ENCODE measurements at regions not wholly inside any gene's neighbourhood (a gene's known extent, or its start where the extent isn't known, plus 50 kb on each side); places are given as distances from the start of the nearest gene placed in this dataset.

GRCh38 chr13:112213467-112214255 lies 146.7 kb downstream of the SOX1 start:
- Histone ChIP-seq H3K4me1 (replicated peaks; ENCODE audit: insufficient read depth) (no peaks in the 10 kb centered on the region), H2AFZ (no peak overlapping the region), H3K27me3 (ENCODE audit: insufficient read depth, low read depth) (peaks cover 85% of the 10 kb centered on the region), H3K4me3 (no peak overlapping the region), H3F3A (ENCODE audit: insufficient read depth, low read depth) (no peaks in the 10 kb centered on the region), H3K9me2 (ENCODE audit: insufficient read depth) (no peaks in the 10 kb centered on the region), H4K20me1 (ENCODE audit: insufficient read depth) (peaks cover 3% of the 10 kb centered on the region), H3K9me3 (ENCODE audit: insufficient read depth, low read depth) (no peaks in the 10 kb centered on the region), H3K36me3 (ENCODE audit: low read depth) (no peaks in the 10 kb centered on the region), H3K27ac (no peak overlapping the region), H3K79me2 (ENCODE audit: low read depth) (no peaks in the 10 kb centered on the region), H3K4me2 (no peak overlapping the region)
- no TSS peak for BruUV-seq (replicated peaks)
- TF ChIP-seq, protein P1, sequence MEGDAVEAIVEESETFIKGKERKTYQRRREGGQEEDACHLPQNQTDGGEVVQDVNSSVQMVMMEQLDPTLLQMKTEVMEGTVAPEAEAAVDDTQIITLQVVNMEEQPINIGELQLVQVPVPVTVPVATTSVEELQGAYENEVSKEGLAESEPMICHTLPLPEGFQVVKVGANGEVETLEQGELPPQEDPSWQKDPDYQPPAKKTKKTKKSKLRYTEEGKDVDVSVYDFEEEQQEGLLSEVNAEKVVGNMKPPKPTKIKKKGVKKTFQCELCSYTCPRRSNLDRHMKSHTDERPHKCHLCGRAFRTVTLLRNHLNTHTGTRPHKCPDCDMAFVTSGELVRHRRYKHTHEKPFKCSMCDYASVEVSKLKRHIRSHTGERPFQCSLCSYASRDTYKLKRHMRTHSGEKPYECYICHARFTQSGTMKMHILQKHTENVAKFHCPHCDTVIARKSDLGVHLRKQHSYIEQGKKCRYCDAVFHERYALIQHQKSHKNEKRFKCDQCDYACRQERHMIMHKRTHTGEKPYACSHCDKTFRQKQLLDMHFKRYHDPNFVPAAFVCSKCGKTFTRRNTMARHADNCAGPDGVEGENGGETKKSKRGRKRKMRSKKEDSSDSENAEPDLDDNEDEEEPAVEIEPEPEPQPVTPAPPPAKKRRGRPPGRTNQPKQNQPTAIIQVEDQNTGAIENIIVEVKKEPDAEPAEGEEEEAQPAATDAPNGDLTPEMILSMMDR (conservative IDR thresholded peaks at IDR 0.05) = no peak
- CTCF ChIA-PET = no interaction called here
- intact Hi-C loops (cut with micrococcal nuclease; ENCODE audit: unreplicated experiment) = no loop called here
- POLR2A ChIA-PET (ENCODE audit: unreplicated experiment) = no interaction called here
- DNase-seq = peak in 1 of 2 experiments; percentile 33

DNA sequence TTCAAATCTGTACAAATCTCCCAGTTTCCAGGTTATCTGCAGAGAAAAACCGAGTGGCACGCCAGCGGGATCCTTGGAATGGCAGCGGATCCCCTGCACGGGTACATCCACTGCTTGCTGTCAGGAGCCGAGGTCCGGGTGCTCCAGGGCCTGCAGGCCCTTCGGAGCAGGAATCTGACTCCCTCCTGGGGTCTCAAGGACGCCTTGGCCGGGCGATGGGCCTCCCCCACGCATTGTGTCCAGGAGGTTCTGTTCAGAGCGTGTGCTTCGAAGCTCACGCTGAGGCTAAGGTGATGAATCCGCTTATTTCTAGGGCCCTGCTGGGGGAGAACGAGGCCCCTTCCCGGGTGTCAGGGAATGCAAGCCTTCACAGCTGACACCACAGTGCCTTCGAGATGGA lies 148.9 kb downstream of the SOX1 start:
- Histone ChIP-seq H3F3A (ENCODE audit: insufficient read depth, low read depth) (no peaks in the 10 kb centered on the region), H3K9me2 (ENCODE audit: insufficient read depth) (no peaks in the 10 kb centered on the region), H3K36me3 (ENCODE audit: low read depth) (no peaks in the 10 kb centered on the region), H4K20me1 (ENCODE audit: insufficient read depth) (peaks cover 3% of the 10 kb centered on the region), H3K9me3 (ENCODE audit: insufficient read depth, low read depth) (no peaks in the 10 kb centered on the region), H3K27me3 (ENCODE audit: insufficient read depth, low read depth) (peaks cover 91% of the 10 kb centered on the region), H3K4me1 (replicated peaks; ENCODE audit: insufficient read depth) (no peaks in the 10 kb centered on the region), H3K27ac (no peak overlapping the region), H3K79me2 (ENCODE audit: low read depth) (no peaks in the 10 kb centered on the region), H2AFZ (no peak overlapping the region), H3K4me3 (no peak overlapping the region), H3K4me2 (no peak overlapping the region)
- CTCF ChIA-PET = no interaction called here
- peak in 1 of 2 experiments; percentile 17 for DNase-seq
- no TSS peak for BruUV-seq (replicated peaks)
- POLR2A ChIA-PET (ENCODE audit: unreplicated experiment) = no interaction called here
- intact Hi-C loops (cut with micrococcal nuclease; ENCODE audit: unreplicated experiment) = no loop called here
- no peak for TF ChIP-seq EZH2 (IDR thresholded peaks at IDR 0.05; ENCODE audit: low read depth)
- TF ChIP-seq, protein P1 (conservative IDR thresholded peaks at IDR 0.05) = no peak

- H3K79me2 ChIP-seq (ENCODE audit: low read depth) = no peaks in the 10 kb centered on the region
- no peak overlapping the region for H3K4me2 ChIP-seq
- TF ChIP-seq EZH2 (IDR thresholded peaks at IDR 0.05; ENCODE audit: low read depth) = no peak
- TF ChIP-seq, protein P1 (conservative IDR thresholded peaks at IDR 0.05) = no peak
- no peaks in the 10 kb centered on the region for H3F3A ChIP-seq (ENCODE audit: insufficient read depth, low read depth)
- H3K4me3 ChIP-seq = no peak overlapping the region
- H3K9me3 ChIP-seq (ENCODE audit: insufficient read depth, low read depth) = no peaks in the 10 kb centered on the region
- POLR2A ChIA-PET (ENCODE audit: unreplicated experiment) = no interaction called here
- H3K27me3 ChIP-seq (ENCODE audit: insufficient read depth, low read depth) = peaks cover 84% of the 10 kb centered on the region
- no peaks in the 10 kb centered on the region for H3K36me3 ChIP-seq (ENCODE audit: low read depth)
- no peaks in the 10 kb centered on the region for H3K9me2 ChIP-seq (ENCODE audit: insufficient read depth)
- DNase-seq = peak in 1 of 2 experiments; percentile 23
- BruUV-seq (replicated peaks) = no TSS peak
- CTCF ChIA-PET = no interaction called here
- H4K20me1 ChIP-seq (ENCODE audit: insufficient read depth) = peaks cover 3% of the 10 kb centered on the region
- no peak overlapping the region for H3K27ac ChIP-seq
- H3K4me1 ChIP-seq (replicated peaks; ENCODE audit: insufficient read depth) = no peaks in the 10 kb centered on the region
- intact Hi-C loops (cut with micrococcal nuclease; ENCODE audit: unreplicated experiment) = no loop called here
- no peak overlapping the region for H2AFZ ChIP-seq
Observed at GRCh38 chr13:112217431-112217830, 150.5 kb downstream of the SOX1 start.

All from PC-9 (cell line).